GM18499 (cell line): ENCODE measurements at regions not wholly inside any gene's neighbourhood (a gene's known extent, or its start where the extent isn't known, plus 50 kb on each side); places are given as distances from the start of the nearest gene placed in this dataset.

ENCODE experiments used
- ATAC-seq: cut with Tn5 transposase; IDR thresholded peaks from one replicate; pipeline ENCODE4 v1.9.1; 2021; ENCODE audit warnings: moderate number of reproducible peaks; ENCODE audit not compliant: insufficient read depth, unreplicated experiment

- no peak for ATAC-seq
Observed at GRCh38 chr5:158116965-158117364, 258.0 kb upstream of the CLINT1 start.

- no peak for ATAC-seq
Observed at GRCh38 chr5:158115468-158115867, 256.5 kb upstream of the CLINT1 start.

DNA sequence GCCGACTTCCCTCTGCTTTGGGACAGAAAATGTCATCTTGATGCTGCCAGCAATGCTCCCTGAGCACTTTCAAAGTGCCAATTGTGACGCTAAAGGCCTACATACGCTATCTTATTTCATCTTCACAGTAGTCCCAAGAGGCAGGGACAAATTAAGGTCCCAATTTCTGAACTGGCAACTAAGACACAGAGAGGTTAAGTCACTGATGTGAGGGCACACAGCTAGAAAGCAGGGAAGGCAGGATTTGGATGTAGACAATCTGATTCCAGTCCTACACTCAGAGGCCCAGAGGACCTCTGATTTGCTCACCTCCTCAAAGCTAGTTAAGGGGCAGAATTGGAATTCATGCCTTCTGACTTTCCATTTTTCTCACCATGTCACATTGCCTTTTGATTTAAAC is 249.2 kb upstream of the CLINT1 start:
- ATAC-seq = no peak

DNA sequence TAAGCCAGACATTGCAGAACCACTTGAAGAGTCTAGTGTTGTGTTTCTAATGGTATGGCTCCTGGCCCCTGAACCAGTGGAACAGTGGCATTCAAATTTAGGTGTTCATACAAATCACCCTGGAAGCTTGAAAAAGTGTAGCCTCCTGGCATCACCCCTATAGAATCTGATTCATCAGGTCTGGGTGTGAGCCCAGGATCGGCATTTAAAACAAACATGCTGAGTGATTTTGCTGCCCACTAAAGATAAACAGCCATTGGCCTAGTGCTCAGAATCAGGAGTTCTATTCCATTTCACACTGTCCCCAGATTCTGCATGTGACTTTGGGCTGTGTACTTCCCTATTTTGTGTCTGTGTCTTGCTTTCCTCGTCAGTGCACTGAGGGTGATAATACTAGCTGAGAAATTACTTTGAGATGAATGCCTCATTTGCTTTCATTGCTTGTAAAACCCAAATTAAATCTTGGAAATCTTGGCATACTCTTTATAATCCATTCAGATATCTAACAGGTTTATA is 241.5 kb upstream of the CLINT1 start:
- ATAC-seq = no peak

DNA sequence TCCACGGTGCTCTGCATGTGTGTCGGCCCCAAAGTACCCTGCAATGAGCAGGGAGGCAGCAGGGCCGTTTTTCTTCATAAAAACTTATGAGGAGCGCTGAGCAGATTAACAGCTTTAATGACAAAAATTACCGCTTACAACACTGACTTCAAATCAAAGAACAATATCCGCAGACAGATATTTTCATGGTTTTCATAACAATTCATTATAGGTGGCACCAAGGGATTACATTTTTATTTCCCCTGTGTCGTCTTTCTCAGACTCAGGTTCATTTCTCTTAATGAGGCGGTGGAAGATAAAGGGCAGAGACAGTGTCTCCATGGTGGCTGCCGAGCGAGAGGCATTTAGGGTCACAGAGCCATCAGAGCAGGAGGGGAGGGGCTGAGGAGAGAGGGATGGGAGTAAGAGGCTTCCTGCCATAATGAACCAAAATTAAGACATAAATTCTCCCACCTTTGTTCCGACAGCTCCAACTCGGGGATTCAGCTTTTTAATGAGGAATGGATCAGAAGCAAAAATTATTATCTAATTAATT is 240.7 kb upstream of the CLINT1 start:
- ATAC-seq = no peak

DNA sequence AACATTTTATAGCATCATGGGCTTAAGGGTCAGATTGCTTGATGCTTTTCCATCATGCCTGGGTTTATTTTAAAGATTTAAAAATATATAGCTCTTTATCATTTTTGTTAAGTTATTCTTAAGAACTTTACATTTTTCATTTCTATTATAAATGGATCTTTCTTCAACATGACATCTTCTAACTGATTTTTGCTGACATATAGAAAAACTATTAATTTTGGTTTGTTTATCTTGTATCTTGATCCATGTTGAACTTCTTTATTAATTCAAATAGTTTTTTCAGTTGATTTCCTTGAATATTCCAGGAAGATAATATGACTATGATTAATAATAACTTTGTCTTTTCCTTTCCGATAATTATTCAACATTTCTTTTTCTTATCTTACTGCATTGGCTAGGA is 237.9 kb upstream of the CLINT1 start:
- ATAC-seq = no peak

- no peak for ATAC-seq
Observed at GRCh38 chr5:158086856-158087255, 227.9 kb upstream of the CLINT1 start.

DNA sequence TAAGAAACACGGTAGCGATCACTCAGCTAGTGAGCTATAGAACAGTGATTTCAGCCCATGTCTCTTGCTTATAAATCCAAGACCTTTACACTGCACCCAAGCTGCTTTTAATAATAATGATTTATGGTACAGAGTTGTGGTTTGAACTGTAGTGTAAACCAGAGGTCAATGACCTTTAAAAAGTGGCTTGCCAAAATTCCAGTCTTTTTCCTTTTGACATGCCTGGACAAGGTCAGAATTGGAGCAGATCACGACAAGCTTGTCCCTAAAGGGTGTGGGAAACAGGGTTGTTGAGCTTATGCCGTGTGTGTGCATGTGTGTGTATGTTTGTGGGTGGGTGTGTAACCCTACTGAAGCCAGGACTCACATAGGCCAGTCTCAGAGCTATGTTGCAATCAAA is 225.3 kb upstream of the CLINT1 start:
- no peak for ATAC-seq

GRCh38 chr5:158082696-158083287 is 223.8 kb upstream of the CLINT1 start:
- ATAC-seq = no peak

- ATAC-seq = no peak
Observed at GRCh38 chr5:158080112-158080511, 221.2 kb upstream of the CLINT1 start.

GRCh38 chr5:158079097-158079496 is 220.2 kb upstream of the CLINT1 start:
- ATAC-seq = no peak

DNA sequence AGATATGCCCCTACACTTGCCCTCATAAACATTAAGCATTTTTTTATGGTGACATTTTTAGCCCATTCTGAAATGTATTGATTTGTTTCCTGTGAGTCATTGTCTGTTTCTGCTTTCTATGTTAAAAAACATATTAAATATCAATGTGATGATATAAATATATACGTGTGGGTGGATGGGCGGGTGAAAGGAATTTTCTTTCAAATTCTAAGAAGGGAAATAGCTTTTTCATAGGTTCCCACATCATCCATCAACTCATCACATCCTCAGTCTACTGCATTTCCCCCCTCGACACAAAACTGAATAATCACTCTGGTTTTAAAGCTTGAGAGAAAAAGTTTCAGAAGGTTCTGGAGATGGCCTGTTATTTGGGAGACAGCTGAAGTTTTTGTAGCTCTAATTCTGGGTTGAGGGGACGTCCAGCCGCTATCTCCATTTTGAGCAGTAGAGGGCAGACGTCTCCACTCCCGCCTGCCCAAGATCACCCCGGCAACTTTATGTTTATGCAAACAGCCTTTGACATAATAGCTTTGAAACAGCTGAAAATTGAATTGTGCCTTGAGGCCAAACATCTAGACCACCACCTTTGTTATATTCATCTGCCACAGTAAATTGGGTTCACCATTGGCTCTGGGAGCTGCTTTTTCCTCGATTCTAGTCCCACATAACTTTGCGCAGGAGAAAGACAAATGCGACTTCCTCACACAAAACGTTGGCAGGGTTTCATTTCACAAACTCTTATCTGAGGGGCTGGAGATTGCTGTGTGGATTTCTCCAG is 216.2 kb upstream of the CLINT1 start:
- ATAC-seq = no peak

GRCh38 chr5:158074597-158074991 is 215.6 kb upstream of the CLINT1 start:
- no peak for ATAC-seq

- ATAC-seq = no peak
Observed at GRCh38 chr5:158070859-158071258, 211.9 kb upstream of the CLINT1 start.

DNA sequence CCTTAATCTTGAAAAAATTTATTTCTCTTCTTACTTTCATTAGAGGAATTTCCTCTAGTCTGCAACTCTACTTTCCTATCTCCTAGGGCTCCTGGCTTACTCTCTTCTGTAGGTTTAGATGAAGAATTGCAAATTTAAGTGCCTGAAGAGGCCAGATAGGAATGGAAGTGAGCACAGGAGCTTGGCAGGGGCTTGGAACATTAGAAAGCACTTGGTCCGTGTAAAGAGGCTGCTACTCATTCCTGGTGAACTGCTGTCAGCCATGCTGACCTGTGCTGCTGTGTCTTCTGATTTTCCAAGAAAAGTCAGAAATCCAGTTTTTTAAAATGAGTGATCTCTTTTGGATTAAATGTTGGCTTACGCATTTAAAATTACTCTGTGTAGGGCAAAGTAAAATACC is 210.9 kb upstream of the CLINT1 start:
- no peak for ATAC-seq

- ATAC-seq = no peak
Observed at GRCh38 chr5:158068964-158069363, 210.0 kb upstream of the CLINT1 start.

DNA sequence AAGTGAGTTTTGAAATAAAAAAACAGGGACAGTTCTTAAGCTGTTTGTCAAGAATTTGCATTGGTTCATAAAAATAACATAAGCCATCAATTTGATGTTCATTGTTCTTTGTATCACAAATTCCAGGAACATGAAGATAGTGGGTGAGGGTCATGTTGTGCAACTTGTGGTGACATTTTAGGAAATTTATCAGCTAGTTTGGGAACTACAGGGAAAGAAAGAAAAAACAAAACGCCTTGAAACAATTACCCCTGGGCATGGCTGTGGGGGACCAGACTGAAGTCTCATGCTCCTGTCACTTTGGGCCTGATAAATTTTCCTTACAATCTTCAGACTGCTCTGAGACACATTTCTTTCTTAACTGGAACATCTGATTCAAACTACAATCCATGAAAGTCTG is 207.1 kb upstream of the CLINT1 start:
- ATAC-seq = no peak

GRCh38 chr5:158064334-158065123 is 205.6 kb upstream of the CLINT1 start:
- no peak for ATAC-seq

DNA sequence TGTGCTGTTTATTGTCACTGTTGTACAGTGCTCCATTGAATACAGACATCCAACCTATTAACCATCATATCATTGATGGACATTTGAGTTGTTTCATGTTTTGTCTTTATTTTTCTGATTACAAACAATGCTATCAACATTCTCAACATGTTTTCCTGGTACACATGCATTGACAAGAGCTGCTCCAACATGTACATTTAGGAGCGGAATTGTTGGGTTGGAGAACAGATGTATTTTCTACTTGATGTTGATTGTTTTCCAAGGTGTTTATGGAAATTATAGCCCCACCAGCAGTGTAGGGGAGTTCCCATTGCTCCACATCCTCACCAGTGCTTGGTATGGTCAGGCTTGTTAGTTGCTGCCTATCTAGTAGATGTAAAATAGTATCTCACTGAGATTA is 204.1 kb upstream of the CLINT1 start:
- no peak for ATAC-seq

GRCh38 chr5:158061451-158061850 is 202.5 kb upstream of the CLINT1 start:
- no peak for ATAC-seq

GRCh38 chr5:158060212-158060611 is 201.3 kb upstream of the CLINT1 start:
- no peak for ATAC-seq
